Caco-2 (cell line): ENCODE measurements at regions not wholly inside any gene's neighbourhood (a gene's known extent, or its start where the extent isn't known, plus 50 kb on each side); places are given as distances from the start of the nearest gene placed in this dataset.

ENCODE experiments used
- BruUV-seq: library from RNA; stranded (reverse); fragments of 400-500 nt; replicated peaks from 2 replicates; lab custom pipeline; 2021; lab: Mats Ljungman, UMichigan
- CTCF ChIA-PET: fragments of 300-600 bp; sonication (Branson Sonifier 250); formaldehyde crosslinking; loops from one replicate; lab custom pipeline; 2022; ENCODE audit warnings: antibody characterized with exemption; lab: Charles Lee
- POLR2A ChIA-PET: fragments of 300-600 bp; sonication (Branson Sonifier 250); formaldehyde crosslinking; loops from one replicate; lab custom pipeline; 2022; ENCODE audit warnings: antibody characterized with exemption; lab: Charles Lee
- DNase-seq, 2 experiments: peaks; one replicate each; pipeline versions ENCODE4 v3.0.0 to v3.0.0-alpha.2; 2020 to 2022
- H3K27me3 ChIP-seq: replicated peaks from 2 replicates; pipeline ENCODE4 v1.6.0; 2011; ENCODE audit warnings: low read length; ENCODE audit not compliant: control insufficient read depth, insufficient read depth
- H3K36me3 ChIP-seq: 2 replicates; pipeline ENCODE4 v1.5.1; 2011; ENCODE audit warnings: low read length; ENCODE audit not compliant: control insufficient read depth, insufficient read depth
- H3K4me1 ChIP-seq: fragments of 250-450 bp; sonication (Bioruptor Pico); 2 replicates; pipeline ENCODE4 v1.5.1; 2020; ENCODE audit warnings: mild to moderate bottlenecking
- H3K4me3 ChIP-seq: 2 replicates; pipeline ENCODE4 v1.5.1; 2011; ENCODE audit warnings: low read depth, mild to moderate bottlenecking, control low read depth, low read length
- H3K9me3 ChIP-seq: fragments of 250-450 bp; sonication (Bioruptor Pico); 2 replicates; pipeline ENCODE4 v1.5.1; 2020; ENCODE audit warnings: mild to moderate bottlenecking, moderate library complexity
- H3K27ac Mint-ChIP-seq: one replicate; pipeline ENCODE4 v1.8.0; 2022; ENCODE audit warnings: mixed read lengths; ENCODE audit not compliant: unreplicated experiment
- H3K27me3 Mint-ChIP-seq: one replicate; pipeline ENCODE4 v1.8.0; 2022; ENCODE audit warnings: mixed read lengths; ENCODE audit not compliant: insufficient read depth, unreplicated experiment
- H3K36me3 Mint-ChIP-seq: one replicate; pipeline ENCODE4 v1.8.0; 2022; ENCODE audit warnings: mild to moderate bottlenecking, mixed read lengths; ENCODE audit not compliant: insufficient read depth, unreplicated experiment
- H3K4me1 Mint-ChIP-seq: one replicate; pipeline ENCODE4 v1.8.0; 2022; ENCODE audit warnings: low read depth, mixed read lengths; ENCODE audit not compliant: unreplicated experiment
- H3K4me3 Mint-ChIP-seq: one replicate; pipeline ENCODE4 v1.8.0; 2022; ENCODE audit warnings: mild to moderate bottlenecking, moderate library complexity, mixed read lengths; ENCODE audit not compliant: unreplicated experiment
- H3K9me3 Mint-ChIP-seq: one replicate; pipeline ENCODE4 v1.8.0; 2022; ENCODE audit warnings: mixed read lengths; ENCODE audit not compliant: unreplicated experiment
- CTCF ChIP-seq, 2 experiments: fragments of 200-600 bp in 1 of 2; IDR thresholded peaks; 1 replicate in 1 of 2; 2 replicates in 1 of 2; pipeline versions ENCODE4 v1.5.1 to v1.8.0; 2011 to 2022; ENCODE audit warnings: antibody characterized with exemption in 1 of 2, control low read depth in 1 of 2, inconsistent platforms in 1 of 2, low read depth in 1 of 2, low read length in 1 of 2, mild to moderate bottlenecking in 1 of 2, moderate library complexity in 1 of 2; ENCODE audit not compliant: insufficient read depth in 1 of 2, severe bottlenecking in 1 of 2, unreplicated experiment in 1 of 2
- intact Hi-C: fragments of 100-400 bp; cut with micrococcal nuclease; formaldehyde crosslinking; loops from one replicate; pipeline ENCODE4 v1.10.0; 2022; ENCODE audit not compliant: unreplicated experiment

DNA sequence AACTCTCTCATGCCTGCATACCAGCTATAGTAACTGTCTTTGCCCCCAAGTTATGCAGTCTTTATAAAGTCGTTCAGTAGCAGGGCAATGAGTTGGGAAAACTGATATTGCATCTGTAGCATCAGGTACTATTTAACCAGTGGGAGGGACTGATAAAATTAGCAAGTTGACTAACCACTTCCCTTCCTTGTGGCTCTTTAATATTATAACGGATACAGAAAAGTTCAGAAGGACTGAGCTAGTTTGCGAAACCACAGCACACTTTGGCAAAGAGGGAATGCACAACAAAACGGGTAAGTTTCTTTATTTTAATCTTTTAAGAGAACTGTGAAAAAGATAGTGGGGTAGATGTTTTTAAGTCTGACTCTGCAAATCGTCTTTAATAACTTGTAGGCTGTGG, 205.3 kb upstream of the HDAC9 start:
- ChIA-PET CTCF (no interaction called here), POLR2A (no interaction called here)
- Histone ChIP-seq H3K9me3 (no peaks in the 10 kb centered on the region), H3K27me3 (peaks cover 1% of the 10 kb centered on the region; the same call in 1 of the 2 replicates), H3K36me3 (no peaks in the 10 kb centered on the region), H3K4me1 (no peaks in the 10 kb centered on the region), H3K4me3 (no peak overlapping the region)
- Mint-ChIP-seq H3K4me3 (no peak overlapping the region), H3K36me3 (no peaks in the 10 kb centered on the region), H3K4me1 (no peaks in the 10 kb centered on the region), H3K9me3 (no peaks in the 10 kb centered on the region), H3K27me3 (peaks cover 13% of the 10 kb centered on the region), H3K27ac (no peak overlapping the region)
- intact Hi-C loops: no loop called here
- no TSS peak for BruUV-seq
- DNase-seq: no peak
- TF ChIP-seq CTCF (IDR thresholded peaks at IDR 0.05; ENCODE audit: insufficient read depth in 1 of 2, low read depth in 1 of 2, low read length in 1 of 2, severe bottlenecking in 1 of 2, unreplicated experiment in 1 of 2): no peak

DNA sequence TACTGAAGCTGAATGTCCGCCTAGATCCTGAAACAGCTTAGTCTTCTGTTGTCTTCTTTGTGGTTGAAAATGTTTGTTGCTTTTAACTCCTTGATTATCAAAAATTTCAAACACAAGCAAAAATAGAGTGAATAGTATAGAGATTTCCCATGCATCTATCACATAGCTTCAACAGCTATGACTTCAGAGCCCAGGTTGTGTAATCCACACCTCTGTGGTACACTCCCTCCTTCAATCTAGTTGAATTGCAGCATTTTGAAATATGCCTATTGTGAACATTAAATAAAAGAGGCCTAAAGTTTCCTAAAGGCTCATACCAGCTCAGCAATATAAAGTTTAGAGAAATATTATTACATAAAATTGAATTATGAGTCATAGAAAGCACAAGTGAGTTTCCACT, 204.7 kb upstream of the HDAC9 start:
- Histone ChIP-seq H3K4me1 (no peaks in the 10 kb centered on the region), H3K36me3 (no peaks in the 10 kb centered on the region), H3K4me3 (no peak overlapping the region), H3K27me3 (peaks cover 1% of the 10 kb centered on the region; the same call in 1 of the 2 replicates), H3K9me3 (no peaks in the 10 kb centered on the region)
- Mint-ChIP-seq H3K4me1 (no peaks in the 10 kb centered on the region), H3K27me3 (peaks cover 13% of the 10 kb centered on the region), H3K9me3 (no peaks in the 10 kb centered on the region), H3K27ac (no peak overlapping the region), H3K4me3 (no peak overlapping the region), H3K36me3 (no peaks in the 10 kb centered on the region)
- no peak for TF ChIP-seq CTCF (IDR thresholded peaks at IDR 0.05; ENCODE audit: insufficient read depth in 1 of 2, low read depth in 1 of 2, low read length in 1 of 2, severe bottlenecking in 1 of 2, unreplicated experiment in 1 of 2)
- DNase-seq: no peak
- CTCF ChIA-PET: interaction anchor here (0.5 kb wide), 1 partner anchor 1063 kb away, joined by 3 read pairs; no protein-coding TSS in a partner anchor
- no TSS peak for BruUV-seq
- POLR2A ChIA-PET: no interaction called here
- intact Hi-C loops: no loop called here

DNA sequence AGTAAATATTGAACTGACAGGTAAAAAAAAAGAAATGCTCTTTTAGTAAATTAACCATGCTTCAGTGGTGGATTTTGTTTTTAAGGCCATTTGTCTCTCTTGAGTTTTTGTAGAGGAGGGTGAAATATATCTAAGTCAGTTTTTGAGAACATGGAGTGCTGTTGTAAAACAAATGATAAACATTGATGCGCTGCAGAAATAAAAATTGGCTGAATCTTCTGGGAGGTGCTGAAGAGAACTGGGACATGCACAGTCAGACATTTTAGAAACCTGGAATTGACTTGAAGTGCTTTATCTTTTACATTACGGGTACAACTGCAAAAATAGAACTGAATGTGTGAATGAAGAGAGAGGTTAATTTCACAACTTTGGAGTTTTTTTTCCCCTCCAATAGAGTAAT, 203.0 kb upstream of the HDAC9 start:
- POLR2A ChIA-PET: no interaction called here
- peaks cover 13% of the 10 kb centered on the region for H3K27me3 Mint-ChIP-seq
- CTCF ChIA-PET: no interaction called here

More for the DNA sequence above, 203.0 kb upstream of the HDAC9 start:
- TF ChIP-seq CTCF (IDR thresholded peaks at IDR 0.05; ENCODE audit: insufficient read depth in 1 of 2, low read depth in 1 of 2, low read length in 1 of 2, severe bottlenecking in 1 of 2, unreplicated experiment in 1 of 2): no peak
- no peaks in the 10 kb centered on the region for H3K36me3 ChIP-seq
- intact Hi-C loops: no loop called here
- no peak overlapping the region for H3K27ac Mint-ChIP-seq
- no peaks in the 10 kb centered on the region for H3K4me1 Mint-ChIP-seq
- H3K9me3 Mint-ChIP-seq: no peaks in the 10 kb centered on the region
- H3K9me3 ChIP-seq: no peaks in the 10 kb centered on the region
- BruUV-seq: no TSS peak
- H3K36me3 Mint-ChIP-seq: no peaks in the 10 kb centered on the region
- no peak overlapping the region for H3K4me3 ChIP-seq
- no peak for DNase-seq
- no peak overlapping the region for H3K4me3 Mint-ChIP-seq
- H3K4me1 ChIP-seq: no peaks in the 10 kb centered on the region
- peaks cover 1% of the 10 kb centered on the region; the same call in 1 of the 2 replicates for H3K27me3 ChIP-seq
